ENCODE measurements at regions not wholly inside any gene's neighbourhood (a gene's known extent, or its start where the extent isn't known, plus 50 kb on each side); places are given as distances from the start of the nearest gene placed in this dataset.
"Not testable (repeated sequence)": the region's sequence is repeated elsewhere in the genome, so short reads cannot be mapped to it uniquely, and the experiment has no call there.

- intact Hi-C loops (cut with micrococcal nuclease) = no loop called here
- no peak for DNase-seq
- no peak for ATAC-seq
Observed at GRCh38 chr10:28354511-28354910, 51.6 kb upstream of the MPP7 start.

- intact Hi-C loops (cut with micrococcal nuclease) = no loop called here
- DNase-seq = no peak
- ATAC-seq = no peak
Observed at GRCh38 chr10:28355376-28355775, 52.5 kb upstream of the MPP7 start.

- ATAC-seq (no peak), DNase-seq (no peak)
Observed at GRCh38 chr10:28359334-28359733, 56.5 kb upstream of the MPP7 start.

GRCh38 chr10:28360175-28360574 lies 57.3 kb upstream of the MPP7 start:
- intact Hi-C loops (cut with micrococcal nuclease) = no loop called here
- no peak for ATAC-seq

More at GRCh38 chr10:28359334-28359733, 56.5 kb upstream of the MPP7 start:
- intact Hi-C loops (cut with micrococcal nuclease) = no loop called here

GRCh38 chr10:28363376-28363775 lies 60.5 kb upstream of the MPP7 start:
- DNase-seq (no peak), ATAC-seq (no peak)
- intact Hi-C loops (cut with micrococcal nuclease) = no loop called here

More at GRCh38 chr10:28360175-28360574, 57.3 kb upstream of the MPP7 start:
- DNase-seq = no peak

- ATAC-seq (no peak), DNase-seq (no peak)
- intact Hi-C loops (cut with micrococcal nuclease) = no loop called here
Observed at GRCh38 chr10:28365840-28366239, 63.0 kb upstream of the MPP7 start.

GRCh38 chr10:28366994-28367393 lies 64.1 kb upstream of the MPP7 start:
- no peak for ATAC-seq

GRCh38 chr10:28367413-28367812 lies 64.5 kb upstream of the MPP7 start:
- no peak for ATAC-seq
- intact Hi-C loops (cut with micrococcal nuclease) = no loop called here
- no peak for DNase-seq

More at GRCh38 chr10:28366994-28367393, 64.1 kb upstream of the MPP7 start:
- intact Hi-C loops (cut with micrococcal nuclease) = no loop called here
- no peak for DNase-seq

GRCh38 chr10:28367929-28368484 lies 65.1 kb upstream of the MPP7 start:
- intact Hi-C loops (cut with micrococcal nuclease) = no loop called here
- peak; percentile 30 for DNase-seq
- ATAC-seq = peak; percentile 56

- intact Hi-C loops (cut with micrococcal nuclease) = no loop called here
Observed at GRCh38 chr10:28370107-28370835, 67.4 kb upstream of the MPP7 start.

GRCh38 chr10:28371638-28372037 lies 68.8 kb upstream of the MPP7 start:
- ATAC-seq; DNase-seq; intact Hi-C loops (cut with micrococcal nuclease): not testable (repeated sequence)

More at GRCh38 chr10:28370107-28370835, 67.4 kb upstream of the MPP7 start:
- no peak for ATAC-seq
- no peak for DNase-seq

- DNase-seq = no peak
- ATAC-seq = no peak
- intact Hi-C loops (cut with micrococcal nuclease) = no loop called here
Observed at GRCh38 chr10:28374036-28374435, 71.2 kb upstream of the MPP7 start.

GRCh38 chr10:28375399-28376354 lies 72.8 kb upstream of the MPP7 start:
- peak; percentile 70 for ATAC-seq
- DNase-seq = no peak
- intact Hi-C loops (cut with micrococcal nuclease) = no loop called here

GRCh38 chr10:28378986-28379585 lies 76.2 kb upstream of the MPP7 start:
- intact Hi-C loops (cut with micrococcal nuclease) = no loop called here
- DNase-seq (no peak), ATAC-seq (no peak)

- intact Hi-C loops (cut with micrococcal nuclease) = loop anchor here (5.0 kb wide), 1 partner anchor 79 kb away; the partner anchor contains the start of gene MPP7
- ATAC-seq = no peak
- no peak for DNase-seq
Observed at GRCh38 chr10:28381466-28381865, 78.6 kb upstream of the MPP7 start.

GRCh38 chr10:28381903-28382347 lies 79.1 kb upstream of the MPP7 start:
- DNase-seq (peak; percentile 68), ATAC-seq (peak; percentile 85)
- intact Hi-C loops (cut with micrococcal nuclease) = loop anchor here (2.0 to 5.0 kb wide), 2 partner anchors 80 to 131 kb away; partner anchors contain the start of gene MPP7

GRCh38 chr10:28382525-28383269 lies 79.8 kb upstream of the MPP7 start:
- DNase-seq (no peak), ATAC-seq (no peak)
- intact Hi-C loops (cut with micrococcal nuclease) = loop anchor here (2.0 to 5.0 kb wide), 2 partner anchors 80 to 132 kb away; partner anchors contain the start of gene MPP7

- no peak for DNase-seq
- intact Hi-C loops (cut with micrococcal nuclease) = loop anchor here (5.0 kb wide), 1 partner anchor 82 kb away; the partner anchor contains the start of gene MPP7
- no peak for ATAC-seq
Observed at GRCh38 chr10:28384557-28384956, 81.7 kb upstream of the MPP7 start.

Measured in left ventricle myocardium superior (tissue), 1 donor.